IMR-90 (cell line): ENCODE measurements at regions not wholly inside any gene's neighbourhood (a gene's known extent, or its start where the extent isn't known, plus 50 kb on each side); places are given as distances from the start of the nearest gene placed in this dataset.

Experiments used
- ATAC-seq: fragments of 200-7000 bp; cut with Tn5 transposase; 2 replicates; pipeline ENCODE4 v1.9.1; 2020; ENCODE audit warnings: low read depth, mild to moderate bottlenecking, moderate library complexity
- BruUV-seq: library from RNA; stranded (reverse); fragments of 400-500 nt; replicated peaks from 2 replicates; lab custom pipeline; 2021; lab: Mats Ljungman, UMichigan
- CTCF ChIA-PET: fragments of 300-600 bp; formaldehyde crosslinking; extraction: SDS; loops from one replicate; lab custom pipeline; 2021; ENCODE audit warnings: antibody characterized with exemption; lab: Yijun Ruan, JAX
- POLR2A ChIA-PET: fragments of 300-600 bp; sonication (Branson Sonifier 250); formaldehyde crosslinking; loops from one replicate; lab custom pipeline; 2022; ENCODE audit warnings: antibody characterized with exemption; ENCODE audit not compliant: unreplicated experiment; lab: Charles Lee
- DNase-seq: peaks from one replicate; pipeline ENCODE4 v3.0.0; 2013
- H2AFZ ChIP-seq: replicated peaks from 2 replicates; pipeline ENCODE3; 2013; ENCODE audit warnings: low read length, mild to moderate bottlenecking; ENCODE audit not compliant: poor library complexity
- H2AK5ac ChIP-seq: 2 replicates; pipeline ENCODE4 v1.6.1; 2013; ENCODE audit warnings: low read depth, low read length, inconsistent platforms
- H2AK9ac ChIP-seq: replicated peaks from 2 replicates; pipeline ENCODE3; 2013; ENCODE audit warnings: mild to moderate bottlenecking, low read depth, low read length, moderate library complexity; ENCODE audit not compliant: poor library complexity
- H2BK120ac ChIP-seq: 2 replicates; pipeline ENCODE4 v1.6.1; 2013; ENCODE audit warnings: low read depth, low read length, inconsistent platforms
- H2BK15ac ChIP-seq: 3 replicates; pipeline ENCODE4 v1.6.1; 2013; ENCODE audit warnings: low read depth, low read length, inconsistent platforms
- H2BK20ac ChIP-seq: 2 replicates; pipeline ENCODE4 v1.6.1; 2013; ENCODE audit warnings: low read depth, mild to moderate bottlenecking, inconsistent platforms, low read length, moderate library complexity
- H2BK5ac ChIP-seq: 2 replicates; pipeline ENCODE4 v1.6.1; 2013; ENCODE audit warnings: mild to moderate bottlenecking, low read depth, low read length, inconsistent platforms; ENCODE audit not compliant: poor library complexity, severe bottlenecking
- H3K14ac ChIP-seq: replicated peaks from 2 replicates; pipeline ENCODE4 v1.6.1; 2013; ENCODE audit warnings: low read depth, low read length, inconsistent platforms
- H3K18ac ChIP-seq: 2 replicates; pipeline ENCODE4 v1.6.1; 2013; ENCODE audit warnings: low read depth, low read length, control low read depth
- H3K23ac ChIP-seq: 2 replicates; pipeline ENCODE4 v1.6.1; 2013; ENCODE audit warnings: low read depth, low read length, inconsistent platforms
- H3K27ac ChIP-seq: 2 replicates; pipeline ENCODE4 v1.5.1; 2013; ENCODE audit warnings: mild to moderate bottlenecking, control low read depth, low read length; ENCODE audit not compliant: insufficient read depth
- H3K27me3 ChIP-seq: 2 replicates; pipeline ENCODE4 v1.6.1; 2013; ENCODE audit warnings: low read length; ENCODE audit not compliant: control insufficient read depth, insufficient read depth
- H3K36me3 ChIP-seq: 2 replicates; pipeline ENCODE4 v1.6.1; 2013; ENCODE audit warnings: low read length, mixed read lengths; ENCODE audit not compliant: control insufficient read depth, insufficient read depth
- H3K4ac ChIP-seq: 2 replicates; pipeline ENCODE4 v1.6.1; 2013; ENCODE audit warnings: low read depth, low read length, inconsistent platforms
- H3K4me1 ChIP-seq: 2 replicates; pipeline ENCODE4 v1.6.1; 2013; ENCODE audit warnings: low read length, mixed read lengths; ENCODE audit not compliant: control insufficient read depth, insufficient read depth
- H3K4me2 ChIP-seq: 2 replicates; pipeline ENCODE4 v1.6.1; 2013; ENCODE audit warnings: low read depth, mild to moderate bottlenecking, control low read depth, low read length, moderate library complexity
- H3K4me3 ChIP-seq: 2 replicates; pipeline ENCODE4 v1.5.1; 2013; ENCODE audit warnings: low read depth, mild to moderate bottlenecking, control low read depth, low read length, moderate library complexity; ENCODE audit not compliant: insufficient read depth
- H3K56ac ChIP-seq: 2 replicates; pipeline ENCODE4 v1.6.1; 2013; ENCODE audit warnings: low read length, inconsistent platforms; ENCODE audit not compliant: insufficient read depth; ENCODE audit errors: extremely low read depth
- H3K79me1 ChIP-seq, 2 experiments: 2 replicates each; pipeline ENCODE4 v1.6.1; 2013; ENCODE audit warnings: low read length in 2 of 2, inconsistent platforms in 1 of 2, low read depth in 1 of 2
- H3K9ac ChIP-seq: 2 replicates; pipeline ENCODE4 v1.6.1; 2013; ENCODE audit warnings: low read depth, low read length, control low read depth
- H3K9me1 ChIP-seq: 2 replicates; pipeline ENCODE4 v1.6.1; 2013; ENCODE audit warnings: low read length, inconsistent platforms; ENCODE audit not compliant: insufficient read depth
- H3K9me3 ChIP-seq: 2 replicates; pipeline ENCODE4 v1.6.1; 2013; ENCODE audit warnings: low read length; ENCODE audit not compliant: control insufficient read depth, insufficient read depth
- H4K20me1 ChIP-seq: 2 replicates; pipeline ENCODE4 v1.6.1; 2013; ENCODE audit warnings: low read length, inconsistent platforms; ENCODE audit not compliant: insufficient read depth
- H4K5ac ChIP-seq: 2 replicates; pipeline ENCODE4 v1.6.1; 2013; ENCODE audit warnings: mild to moderate bottlenecking, low read depth, low read length, control low read depth
- H4K8ac ChIP-seq, 2 experiments: 2 replicates each; pipeline ENCODE4 v1.6.1; 2013; ENCODE audit warnings: low read depth in 2 of 2, low read length in 2 of 2, control low read depth in 1 of 2, inconsistent platforms in 1 of 2
- H4K91ac ChIP-seq: 2 replicates; pipeline ENCODE4 v1.6.1; 2013; ENCODE audit warnings: low read depth, low read length, inconsistent platforms; ENCODE audit not compliant: insufficient read depth
- BHLHE40 ChIP-seq: fragments of 150-350 bp; IDR thresholded peaks from 2 replicates; pipeline ENCODE4 v1.6.1; 2016; ENCODE audit warnings: mild to moderate bottlenecking, low read depth, low read length
- CEBPB ChIP-seq: IDR thresholded peaks from 2 replicates; pipeline ENCODE4 v1.6.1; 2012; ENCODE audit warnings: low read depth, low read length, improper control_type of control experiment
- CHD1 ChIP-seq: IDR thresholded peaks from 2 replicates; pipeline ENCODE4 v1.6.1; 2012; ENCODE audit warnings: low read depth, low read length, improper control_type of control experiment
- ELK1 ChIP-seq: fragments of 150-350 bp; IDR thresholded peaks from 2 replicates; pipeline ENCODE4 v1.6.1; 2016; ENCODE audit warnings: low read depth, mild to moderate bottlenecking, low read length, moderate library complexity, borderline replicate concordance
- FOS ChIP-seq: fragments of 150-350 bp; IDR thresholded peaks from 2 replicates; pipeline ENCODE4 v1.6.1; 2016; ENCODE audit warnings: low read depth, low read length
- MAFK ChIP-seq: IDR thresholded peaks from 2 replicates; pipeline ENCODE4 v1.6.1; 2012; ENCODE audit warnings: low read depth, low read length, improper control_type of control experiment
- MAZ ChIP-seq: IDR thresholded peaks from 2 replicates; pipeline ENCODE4 v1.6.1; 2012; ENCODE audit warnings: low read depth, mild to moderate bottlenecking, low read length, improper control_type of control experiment, moderate library complexity, borderline replicate concordance
- MXI1 ChIP-seq: IDR thresholded peaks from 2 replicates; pipeline ENCODE4 v1.6.1; 2012; ENCODE audit warnings: low read depth, mild to moderate bottlenecking, low read length, moderate library complexity, borderline replicate concordance
- NFE2L2 ChIP-seq: fragments of 150-350 bp; IDR thresholded peaks from 2 replicates; pipeline ENCODE4 v1.6.1; 2016; ENCODE audit warnings: low read depth, mild to moderate bottlenecking, low read length
- POLR2A ChIP-seq: IDR thresholded peaks from 2 replicates; pipeline ENCODE4 v1.6.1; 2012; ENCODE audit warnings: mild to moderate bottlenecking, low read depth, low read length
- RAD21 ChIP-seq: IDR thresholded peaks from 2 replicates; pipeline ENCODE4 v1.6.1; 2012; ENCODE audit warnings: low read length, improper control_type of control experiment
- RCOR1 ChIP-seq: IDR thresholded peaks from 2 replicates; pipeline ENCODE4 v1.6.1; 2012; ENCODE audit warnings: mild to moderate bottlenecking, low read length, improper control_type of control experiment; ENCODE audit not compliant: insufficient replicate concordance
- SMC3 ChIP-seq: fragments of 150-350 bp; IDR thresholded peaks from 2 replicates; pipeline ENCODE4 v1.6.1; 2016; ENCODE audit warnings: low read depth, mild to moderate bottlenecking, antibody characterized with exemption, low read length, moderate library complexity
- USF2 ChIP-seq: fragments of 150-350 bp; IDR thresholded peaks from 2 replicates; pipeline ENCODE4 v1.6.1; 2017; ENCODE audit warnings: mild to moderate bottlenecking, antibody characterized with exemption, low read length, low read depth
- WGBS, 2 experiments: methylation state at CpG; one replicate each; pipeline versions ENCODE4 v1.1.5 to v1.1.7; 2013; ENCODE audit warnings: missing lambda C conversion rate in 2 of 2; ENCODE audit not compliant: insufficient read length in 1 of 2; ENCODE audit errors: extremely low coverage in 2 of 2; 5-methylcytosine and 5-hydroxymethylcytosine counted together
- dilution Hi-C: fragments of 300-500 bp; cut with HindIII; formaldehyde crosslinking; loops from one replicate; pipeline ENCODE4 v1.14.3; 2018; ENCODE audit warnings: low sequenced_read_pairs; ENCODE audit not compliant: unreplicated experiment
- in situ Hi-C: fragments of 300-500 bp; cut with MboI; formaldehyde crosslinking; loops from 3 replicates; pipeline ENCODE4 v1.14.3; 2019; ENCODE audit warnings: low sequenced_read_pairs, inconsistent platforms, mixed read lengths
- intact Hi-C: fragments of 100-400 bp; cut with micrococcal nuclease; formaldehyde crosslinking; loops from 2 replicates; pipeline ENCODE4 v1.10.0; 2022
- TF ChIP-seq, protein P1 (sequence below): conservative IDR thresholded peaks from 2 replicates; pipeline ENCODE4 v1.5.1; 2012; ENCODE audit warnings: mild to moderate bottlenecking, low read depth, low read length, improper control_type of control experiment

GRCh38 chr5:33223563-33224284 lies 217.0 kb upstream of the TARS1 start:
- WGBS, 2 experiments: no CpG with 5 or more reads among the region's 3 CpGs
- ATAC-seq (no peak), DNase-seq (peak; percentile 15)
- Histone ChIP-seq H2AFZ (no peak overlapping the region), H2BK15ac (no peak overlapping the region; the same call in 2 of the 3 replicates), H2BK20ac (no peak overlapping the region), H3K4me2 (no peak overlapping the region), H2AK9ac (no peak overlapping the region), H3K14ac (no peak overlapping the region), H3K9me3 (peaks cover 4% of the 10 kb centered on the region; the same call in 1 of the 2 replicates), H3K27me3 (no peaks in the 10 kb centered on the region), H2BK120ac (no peak overlapping the region), H3K9ac (no peak overlapping the region), H3K4me1 (peaks cover 3% of the 10 kb centered on the region), H4K20me1 (no peaks in the 10 kb centered on the region), H3K36me3 (no peaks in the 10 kb centered on the region), H2AK5ac (no peak overlapping the region), H3K18ac (no peak overlapping the region), H3K56ac (no peak overlapping the region), H4K91ac (no peak overlapping the region), H4K5ac (no peak overlapping the region), H3K9me1 (no peaks in the 10 kb centered on the region), H3K23ac (no peak overlapping the region), H4K8ac (no peak overlapping the region), H3K4ac (no peak overlapping the region), H3K27ac (no peak overlapping the region), H3K4me3 (no peak overlapping the region), H3K79me1 (no peaks in the 10 kb centered on the region), H2BK5ac (no peak overlapping the region)
- TF ChIP-seq POLR2A (no peak), FOS (no peak), CEBPB (no peak), NFE2L2 (no peak), USF2 (no peak), ELK1 (no peak), RCOR1 (no peak), MAFK (no peak), BHLHE40 (no peak), MAZ (no peak), CHD1 (no peak), SMC3 (no peak), RAD21 (no peak), MXI1 (no peak)
- TF ChIP-seq, protein P1, sequence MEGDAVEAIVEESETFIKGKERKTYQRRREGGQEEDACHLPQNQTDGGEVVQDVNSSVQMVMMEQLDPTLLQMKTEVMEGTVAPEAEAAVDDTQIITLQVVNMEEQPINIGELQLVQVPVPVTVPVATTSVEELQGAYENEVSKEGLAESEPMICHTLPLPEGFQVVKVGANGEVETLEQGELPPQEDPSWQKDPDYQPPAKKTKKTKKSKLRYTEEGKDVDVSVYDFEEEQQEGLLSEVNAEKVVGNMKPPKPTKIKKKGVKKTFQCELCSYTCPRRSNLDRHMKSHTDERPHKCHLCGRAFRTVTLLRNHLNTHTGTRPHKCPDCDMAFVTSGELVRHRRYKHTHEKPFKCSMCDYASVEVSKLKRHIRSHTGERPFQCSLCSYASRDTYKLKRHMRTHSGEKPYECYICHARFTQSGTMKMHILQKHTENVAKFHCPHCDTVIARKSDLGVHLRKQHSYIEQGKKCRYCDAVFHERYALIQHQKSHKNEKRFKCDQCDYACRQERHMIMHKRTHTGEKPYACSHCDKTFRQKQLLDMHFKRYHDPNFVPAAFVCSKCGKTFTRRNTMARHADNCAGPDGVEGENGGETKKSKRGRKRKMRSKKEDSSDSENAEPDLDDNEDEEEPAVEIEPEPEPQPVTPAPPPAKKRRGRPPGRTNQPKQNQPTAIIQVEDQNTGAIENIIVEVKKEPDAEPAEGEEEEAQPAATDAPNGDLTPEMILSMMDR: no peak
- in situ Hi-C loops: no loop called here
- intact Hi-C loops: no loop called here
- no TSS peak for BruUV-seq
- ChIA-PET POLR2A (no interaction called here), CTCF (no interaction called here)
- dilution Hi-C loops: no loop called here
